ENCODE measurements at regions not wholly inside any gene's neighbourhood (a gene's known extent, or its start where the extent isn't known, plus 50 kb on each side); places are given as distances from the start of the nearest gene placed in this dataset.
"Not testable (repeated sequence)": the region's sequence is repeated elsewhere in the genome, so short reads cannot be mapped to it uniquely, and the experiment has no call there.

DNA sequence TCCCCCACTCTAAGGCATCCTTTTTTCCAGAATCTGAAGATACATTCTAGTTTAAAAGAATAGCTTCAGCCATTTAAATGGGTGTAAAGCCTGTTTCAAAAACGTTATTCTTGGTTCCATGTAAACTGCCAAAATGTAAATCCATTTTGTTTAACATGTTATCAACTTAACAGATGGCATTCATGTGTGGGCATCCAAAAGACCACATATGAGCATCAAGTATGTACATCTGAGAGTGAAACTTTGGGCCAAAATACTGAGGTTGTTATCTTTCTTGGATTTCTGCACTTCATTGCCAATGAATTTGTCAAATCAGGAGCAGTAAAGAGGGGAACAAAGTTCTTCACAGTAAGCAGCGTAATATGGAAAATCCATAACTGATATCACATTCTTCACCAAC lies 395.4 kb downstream of the ZNF804A start:
- peaks cover 0 to 21% (median 5%) of the 10 kb centered on the region in 12 donors for H3K9me3 ChIP-seq
- no peak overlapping the region for H3K4me3 ChIP-seq
- H3K27me3 ChIP-seq: no peaks in the 10 kb centered on the region
- H3K4me1 ChIP-seq: no peaks in the 10 kb centered on the region
- intact Hi-C loops (cut with DNase I): no loop called here
- no peak for DNase-seq
- no peaks in the 10 kb centered on the region for H3K36me3 ChIP-seq
- ATAC-seq: no peak
- TF ChIP-seq, protein P1, sequence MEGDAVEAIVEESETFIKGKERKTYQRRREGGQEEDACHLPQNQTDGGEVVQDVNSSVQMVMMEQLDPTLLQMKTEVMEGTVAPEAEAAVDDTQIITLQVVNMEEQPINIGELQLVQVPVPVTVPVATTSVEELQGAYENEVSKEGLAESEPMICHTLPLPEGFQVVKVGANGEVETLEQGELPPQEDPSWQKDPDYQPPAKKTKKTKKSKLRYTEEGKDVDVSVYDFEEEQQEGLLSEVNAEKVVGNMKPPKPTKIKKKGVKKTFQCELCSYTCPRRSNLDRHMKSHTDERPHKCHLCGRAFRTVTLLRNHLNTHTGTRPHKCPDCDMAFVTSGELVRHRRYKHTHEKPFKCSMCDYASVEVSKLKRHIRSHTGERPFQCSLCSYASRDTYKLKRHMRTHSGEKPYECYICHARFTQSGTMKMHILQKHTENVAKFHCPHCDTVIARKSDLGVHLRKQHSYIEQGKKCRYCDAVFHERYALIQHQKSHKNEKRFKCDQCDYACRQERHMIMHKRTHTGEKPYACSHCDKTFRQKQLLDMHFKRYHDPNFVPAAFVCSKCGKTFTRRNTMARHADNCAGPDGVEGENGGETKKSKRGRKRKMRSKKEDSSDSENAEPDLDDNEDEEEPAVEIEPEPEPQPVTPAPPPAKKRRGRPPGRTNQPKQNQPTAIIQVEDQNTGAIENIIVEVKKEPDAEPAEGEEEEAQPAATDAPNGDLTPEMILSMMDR (IDR thresholded peaks at IDR 0.05): no peak
- no peak for TF ChIP-seq POLR2A (IDR thresholded peaks at IDR 0.05)
- WGBS, 4 donors: 54 to 66% (median 64%) methylated on average over 2 of the region's 2 CpGs
- H3K27ac ChIP-seq: no peak overlapping the region

DNA sequence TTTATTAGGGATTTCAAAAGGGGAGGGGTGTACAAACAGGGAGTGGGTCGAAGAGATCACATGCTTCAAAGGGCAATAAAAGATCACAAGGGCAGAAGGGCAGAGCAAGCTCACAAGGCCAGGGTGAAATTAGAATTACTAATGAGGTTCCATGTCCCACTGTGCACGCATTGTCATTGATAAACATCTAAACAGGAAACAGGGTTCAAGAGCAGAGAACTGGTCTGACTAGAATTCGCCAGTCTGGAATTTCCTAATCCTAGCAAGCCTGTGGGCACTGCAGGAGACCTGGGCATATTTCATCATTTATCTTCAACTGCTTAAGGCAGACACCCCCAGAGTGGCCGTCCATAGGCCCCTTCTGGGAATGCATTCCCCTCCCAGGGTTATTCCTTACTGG lies 408.2 kb downstream of the ZNF804A start:
- H3K27me3 ChIP-seq: no peaks in the 10 kb centered on the region
- no peak for TF ChIP-seq POLR2A (IDR thresholded peaks at IDR 0.05)
- TF ChIP-seq, protein P1 (IDR thresholded peaks at IDR 0.05): no peak
- no peaks in the 10 kb centered on the region for H3K36me3 ChIP-seq
- intact Hi-C loops (cut with DNase I): no loop called here
- ATAC-seq: no peak
- H3K4me3 ChIP-seq: no peak overlapping the region
- H3K27ac ChIP-seq: no peak overlapping the region
- WGBS, 4 donors: 61 to 68% (median 65%) methylated on average over 4 of the region's 4 CpGs
- DNase-seq: no peak
- no peaks in the 10 kb centered on the region for H3K4me1 ChIP-seq
- peaks cover 0 to 37% (median 7%) of the 10 kb centered on the region in 12 donors for H3K9me3 ChIP-seq

DNA sequence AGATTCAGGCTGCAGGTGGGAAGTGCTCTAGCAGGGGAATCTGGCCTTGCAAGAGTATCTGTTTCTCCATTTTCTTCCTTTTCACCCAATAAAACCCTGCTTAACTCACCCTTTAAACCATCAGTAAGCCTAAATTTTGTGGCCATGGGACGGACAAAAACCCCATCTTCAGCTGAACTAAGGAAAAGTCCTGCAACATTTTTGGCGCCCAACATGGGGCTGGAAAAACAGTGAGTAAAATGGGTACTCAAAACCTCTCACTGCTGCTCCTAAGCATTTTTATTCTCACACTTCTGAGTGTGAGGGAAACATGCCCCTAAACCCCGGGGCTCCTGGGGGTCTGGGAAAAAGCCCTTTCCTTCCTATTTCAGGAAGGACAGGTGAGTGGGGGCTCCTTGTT lies 414.3 kb downstream of the ZNF804A start:
- TF ChIP-seq, protein P1 (IDR thresholded peaks at IDR 0.05): no peak
- no peak for TF ChIP-seq POLR2A (IDR thresholded peaks at IDR 0.05)
- H3K4me3 ChIP-seq: no peak overlapping the region
- intact Hi-C loops (cut with DNase I): no loop called here
- no peaks in the 10 kb centered on the region for H3K27me3 ChIP-seq
- peaks cover 0 to 65% (median 34%) of the 10 kb centered on the region in 12 donors for H3K9me3 ChIP-seq
- no peak for ATAC-seq
- H3K36me3 ChIP-seq: no peaks in the 10 kb centered on the region
- WGBS, 4 donors: 92 to 96% (median 94%) methylated on average over 3 of the region's 3 CpGs
- H3K27ac ChIP-seq: no peak overlapping the region
- H3K4me1 ChIP-seq: no peaks in the 10 kb centered on the region
- DNase-seq: no peak

DNA sequence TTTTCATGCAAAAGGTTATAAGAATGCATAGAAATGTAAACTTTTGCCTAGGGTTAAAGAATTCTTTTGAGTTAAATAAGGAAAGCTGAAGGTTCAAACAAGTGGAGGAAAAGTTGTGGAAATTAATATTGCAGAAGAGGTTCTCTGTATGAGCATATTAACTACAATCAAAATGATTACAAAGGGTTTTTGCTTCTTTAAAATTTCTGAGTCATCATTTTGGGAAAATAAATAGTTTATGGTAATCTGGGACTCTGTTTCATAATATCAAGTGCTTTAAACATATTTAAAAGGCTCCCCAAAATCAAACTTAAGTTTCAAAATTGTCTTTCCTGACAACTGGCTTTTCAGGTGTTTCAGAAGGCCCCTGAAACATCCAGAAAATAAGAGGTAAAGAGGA lies 415.7 kb downstream of the ZNF804A start:
- no peaks in the 10 kb centered on the region for H3K27me3 ChIP-seq
- no peak for DNase-seq
- no peak for ATAC-seq
- H3K4me1 ChIP-seq: no peaks in the 10 kb centered on the region
- H3K27ac ChIP-seq: no peak overlapping the region
- TF ChIP-seq, protein P1 (IDR thresholded peaks at IDR 0.05): no peak
- no peak for TF ChIP-seq POLR2A (IDR thresholded peaks at IDR 0.05)
- H3K36me3 ChIP-seq: no peaks in the 10 kb centered on the region
- H3K9me3 ChIP-seq: peaks cover 0 to 62% (median 34%) of the 10 kb centered on the region in 12 donors
- no peak overlapping the region for H3K4me3 ChIP-seq
- intact Hi-C loops (cut with DNase I): no loop called here

DNA sequence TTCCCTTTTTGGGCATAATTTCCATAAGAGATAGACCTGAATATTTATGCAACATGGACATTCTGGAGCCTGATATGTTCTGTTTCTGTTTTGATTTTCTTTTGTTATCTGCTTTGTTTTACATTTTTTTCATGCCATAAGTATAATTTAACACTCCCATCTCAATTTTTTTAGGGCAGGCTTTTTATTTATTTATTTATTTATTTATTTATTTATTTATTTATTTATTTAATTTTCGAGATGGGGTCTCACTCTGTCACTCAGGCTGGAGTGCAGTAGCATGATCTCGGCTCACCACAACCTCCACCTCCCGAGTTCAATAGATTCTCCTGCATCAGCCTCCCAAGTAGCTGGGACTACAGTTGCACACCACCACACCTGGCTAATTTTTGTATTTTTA lies 427.6 kb downstream of the ZNF804A start:
- WGBS, 4 donors: 74 to 89% (median 75%) methylated on average over 3 of the region's 3 CpGs
- H3K4me3 ChIP-seq; DNase-seq; intact Hi-C loops (cut with DNase I); ATAC-seq; H3K36me3 ChIP-seq; H3K27ac ChIP-seq; H3K27me3 ChIP-seq; H3K4me1 ChIP-seq: not testable (repeated sequence)
- H3K9me3 ChIP-seq: peaks cover 0 to 19% (median 0%) of the 10 kb centered on the region in 12 donors
